DOHH2 (cell line): ENCODE measurements at regions not wholly inside any gene's neighbourhood (a gene's known extent, or its start where the extent isn't known, plus 50 kb on each side); places are given as distances from the start of the nearest gene placed in this dataset.

Experiments
- H3F3A ChIP-seq: fragments of 200-600 bp; sonication (generic), shearing (Covaris generic); 2 replicates; pipeline ENCODE4 v1.6.0; 2016; ENCODE audit warnings: antibody characterized with exemption, mild to moderate bottlenecking; ENCODE audit not compliant: control insufficient read depth, insufficient read depth
- H3K27ac ChIP-seq: fragments of 200-600 bp; sonication (generic); 2 replicates; pipeline ENCODE4 v1.5.1; 2014; ENCODE audit warnings: low read depth, mild to moderate bottlenecking, low read length, moderate library complexity
- H3K27me3 ChIP-seq: fragments of 200-600 bp; sonication (generic); 2 replicates; pipeline ENCODE4 v1.6.1; 2014; ENCODE audit warnings: mild to moderate bottlenecking, low read length, mixed read lengths; ENCODE audit not compliant: control insufficient read depth
- H3K36me3 ChIP-seq: fragments of 200-600 bp; sonication (generic); 2 replicates; pipeline ENCODE4 v1.6.1; 2014; ENCODE audit warnings: mild to moderate bottlenecking, low read length, moderate library complexity, mixed read lengths; ENCODE audit not compliant: control insufficient read depth
- H3K4me1 ChIP-seq: fragments of 200-600 bp; sonication (generic); 2 replicates; pipeline ENCODE4 v1.6.1; 2014; ENCODE audit warnings: mild to moderate bottlenecking, low read length, mixed read lengths; ENCODE audit not compliant: control insufficient read depth
- H3K4me2 ChIP-seq: fragments of 200-600 bp; sonication (generic); 2 replicates; pipeline ENCODE4 v1.6.0; 2014; ENCODE audit warnings: mild to moderate bottlenecking, low read length, moderate library complexity
- H3K4me3 ChIP-seq: fragments of 200-600 bp; sonication (generic); 2 replicates; pipeline ENCODE4 v1.5.1; 2014; ENCODE audit warnings: mild to moderate bottlenecking, low read length, mixed read lengths
- H3K79me2 ChIP-seq: fragments of 200-600 bp; sonication (generic); 2 replicates; pipeline ENCODE4 v1.6.1; 2014; ENCODE audit warnings: mild to moderate bottlenecking, low read length, mixed read lengths; ENCODE audit not compliant: control insufficient read depth
- H3K9me2 ChIP-seq: fragments of 200-600 bp; sonication (generic); replicated peaks from 2 replicates; pipeline ENCODE4 v1.6.1; 2014; ENCODE audit warnings: mild to moderate bottlenecking, low read length, mixed read lengths; ENCODE audit not compliant: control insufficient read depth
- H3K9me3 ChIP-seq: fragments of 200-600 bp; sonication (generic); 2 replicates; pipeline ENCODE4 v1.6.1; 2014; ENCODE audit warnings: antibody characterized with exemption, low read length, mixed read lengths; ENCODE audit not compliant: control insufficient read depth, insufficient read depth
- H4K20me1 ChIP-seq: fragments of 200-600 bp; sonication (generic); 2 replicates; pipeline ENCODE4 v1.6.0; 2014; ENCODE audit warnings: low read depth, mild to moderate bottlenecking, antibody characterized with exemption, low read length, moderate library complexity; ENCODE audit not compliant: control insufficient read depth, insufficient read depth
- EZH2phosphoT487 ChIP-seq: fragments of 200-600 bp; sonication (generic); IDR thresholded peaks from 2 replicates; pipeline ENCODE4 v1.6.1; 2017; ENCODE audit warnings: borderline replicate concordance, mild to moderate bottlenecking, antibody characterized with exemption, low read length, moderate library complexity, mixed read lengths
- TF ChIP-seq, protein P1 (sequence below): fragments of 200-600 bp; sonication (generic); IDR thresholded peaks from one replicate; pipeline ENCODE4 v1.5.1; 2014; ENCODE audit warnings: antibody characterized with exemption, mild to moderate bottlenecking, low read depth, low read length; ENCODE audit not compliant: poor library complexity, severe bottlenecking

DNA sequence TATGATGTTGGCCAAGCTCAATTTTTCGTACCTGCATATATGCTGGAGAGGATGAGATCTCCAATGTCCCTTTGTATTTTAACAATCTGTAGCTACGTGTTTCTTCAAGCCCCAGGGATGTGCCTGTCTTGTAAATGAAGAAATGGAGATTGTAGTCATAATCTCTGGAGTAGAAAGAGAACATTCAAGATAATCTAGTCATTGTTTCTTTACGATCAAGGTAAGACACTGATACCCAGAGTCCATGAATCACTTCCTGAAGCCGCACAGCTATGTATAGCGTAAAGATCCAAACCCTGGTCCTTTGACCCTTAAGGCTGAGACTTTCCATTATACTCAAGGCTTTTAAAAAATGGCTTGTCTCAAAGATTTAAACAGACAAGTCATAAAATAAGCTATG is 205.5 kb downstream of the HS3ST3B1 start:
- H3K9me3 ChIP-seq = no peaks in the 10 kb centered on the region
- no peaks in the 10 kb centered on the region for H4K20me1 ChIP-seq
- no peaks in the 10 kb centered on the region for H3K4me1 ChIP-seq
- H3K9me2 ChIP-seq = no peaks in the 10 kb centered on the region
- no peak for TF ChIP-seq EZH2phosphoT487
- TF ChIP-seq, protein P1, sequence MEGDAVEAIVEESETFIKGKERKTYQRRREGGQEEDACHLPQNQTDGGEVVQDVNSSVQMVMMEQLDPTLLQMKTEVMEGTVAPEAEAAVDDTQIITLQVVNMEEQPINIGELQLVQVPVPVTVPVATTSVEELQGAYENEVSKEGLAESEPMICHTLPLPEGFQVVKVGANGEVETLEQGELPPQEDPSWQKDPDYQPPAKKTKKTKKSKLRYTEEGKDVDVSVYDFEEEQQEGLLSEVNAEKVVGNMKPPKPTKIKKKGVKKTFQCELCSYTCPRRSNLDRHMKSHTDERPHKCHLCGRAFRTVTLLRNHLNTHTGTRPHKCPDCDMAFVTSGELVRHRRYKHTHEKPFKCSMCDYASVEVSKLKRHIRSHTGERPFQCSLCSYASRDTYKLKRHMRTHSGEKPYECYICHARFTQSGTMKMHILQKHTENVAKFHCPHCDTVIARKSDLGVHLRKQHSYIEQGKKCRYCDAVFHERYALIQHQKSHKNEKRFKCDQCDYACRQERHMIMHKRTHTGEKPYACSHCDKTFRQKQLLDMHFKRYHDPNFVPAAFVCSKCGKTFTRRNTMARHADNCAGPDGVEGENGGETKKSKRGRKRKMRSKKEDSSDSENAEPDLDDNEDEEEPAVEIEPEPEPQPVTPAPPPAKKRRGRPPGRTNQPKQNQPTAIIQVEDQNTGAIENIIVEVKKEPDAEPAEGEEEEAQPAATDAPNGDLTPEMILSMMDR = no peak
- no peaks in the 10 kb centered on the region for H3K36me3 ChIP-seq
- H3K79me2 ChIP-seq = no peaks in the 10 kb centered on the region
- H3K4me3 ChIP-seq = no peak overlapping the region
- no peaks in the 10 kb centered on the region for H3K27me3 ChIP-seq
- no peak overlapping the region for H3K27ac ChIP-seq
- H3K4me2 ChIP-seq = no peak overlapping the region
- no peaks in the 10 kb centered on the region for H3F3A ChIP-seq

DNA sequence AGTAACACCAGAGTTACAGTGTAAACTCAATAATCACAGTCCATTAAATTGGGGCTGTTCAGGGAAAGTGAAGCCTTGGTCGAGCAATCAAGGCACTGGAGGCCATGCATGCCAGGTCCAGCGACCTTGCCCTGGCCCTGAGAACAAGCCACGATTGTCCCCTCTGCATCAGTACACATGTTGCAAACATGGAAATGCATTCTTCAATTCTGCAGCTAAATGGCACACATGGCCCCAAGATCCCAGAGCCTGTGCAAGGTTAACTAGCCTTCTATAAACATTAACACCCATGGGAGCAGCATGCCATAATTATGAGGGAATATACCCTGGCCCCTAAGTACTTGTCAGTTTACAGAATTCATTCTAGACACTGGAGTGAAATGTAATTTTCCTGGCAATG is 204.7 kb downstream of the HS3ST3B1 start:
- Histone ChIP-seq H3K9me2 (no peaks in the 10 kb centered on the region), H3K4me2 (no peak overlapping the region), H3K79me2 (no peaks in the 10 kb centered on the region), H3K4me3 (no peak overlapping the region), H3K9me3 (no peaks in the 10 kb centered on the region), H3K27me3 (no peaks in the 10 kb centered on the region), H3K27ac (no peak overlapping the region), H3F3A (no peaks in the 10 kb centered on the region), H3K36me3 (no peaks in the 10 kb centered on the region), H3K4me1 (no peaks in the 10 kb centered on the region), H4K20me1 (no peaks in the 10 kb centered on the region)
- TF ChIP-seq, protein P1 = no peak
- no peak for TF ChIP-seq EZH2phosphoT487

DNA sequence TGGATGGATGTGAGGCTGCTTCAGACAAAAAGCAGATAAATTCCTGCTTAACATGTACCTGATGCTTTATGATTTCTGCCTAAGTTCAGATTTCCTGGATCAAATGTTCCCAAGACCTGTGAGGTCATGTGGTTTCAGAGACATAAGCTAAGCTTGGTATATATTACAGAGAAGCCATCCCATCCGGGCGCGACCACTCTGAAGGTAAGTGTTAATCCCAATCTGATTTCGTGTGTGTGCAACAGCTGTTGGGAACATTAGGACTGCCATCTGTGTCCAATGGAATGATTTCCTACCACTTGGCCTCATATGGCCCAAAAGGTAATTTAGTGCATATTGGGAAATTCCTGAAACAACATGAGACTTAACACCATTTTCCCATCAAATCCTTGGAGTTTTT is 199.1 kb downstream of the HS3ST3B1 start:
- TF ChIP-seq, protein P1 = no peak
- TF ChIP-seq EZH2phosphoT487 = no peak
- no peaks in the 10 kb centered on the region for H3K79me2 ChIP-seq
- no peaks in the 10 kb centered on the region for H3F3A ChIP-seq
- H3K4me1 ChIP-seq = no peaks in the 10 kb centered on the region
- no peaks in the 10 kb centered on the region for H3K9me3 ChIP-seq
- no peak overlapping the region for H3K4me2 ChIP-seq
- H3K36me3 ChIP-seq = no peaks in the 10 kb centered on the region
- H3K27me3 ChIP-seq = no peaks in the 10 kb centered on the region
- no peaks in the 10 kb centered on the region for H3K9me2 ChIP-seq
- no peaks in the 10 kb centered on the region for H4K20me1 ChIP-seq
- no peak overlapping the region for H3K27ac ChIP-seq
- H3K4me3 ChIP-seq = no peak overlapping the region

DNA sequence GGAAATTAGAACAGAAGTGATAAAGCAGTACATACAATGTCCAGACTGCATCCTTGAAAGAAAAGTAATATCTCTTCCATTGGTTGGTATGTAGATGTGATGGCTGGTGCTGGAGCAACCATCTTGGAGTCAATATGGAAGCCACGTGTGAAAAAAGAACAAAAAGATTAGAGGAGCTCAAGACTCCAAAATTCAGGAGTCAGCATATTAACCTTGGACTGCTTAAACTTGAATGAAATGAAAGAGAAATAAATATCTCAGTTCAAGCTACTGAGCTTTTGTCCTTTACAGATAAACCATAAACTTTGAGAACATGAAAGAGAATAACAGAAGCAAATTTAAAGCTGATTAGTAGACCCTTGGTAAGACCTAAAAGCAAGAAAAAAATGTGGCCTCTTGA is 197.9 kb downstream of the HS3ST3B1 start:
- Histone ChIP-seq H3K9me3 (no peaks in the 10 kb centered on the region), H3K9me2 (no peaks in the 10 kb centered on the region), H3F3A (no peaks in the 10 kb centered on the region), H3K27ac (no peak overlapping the region), H3K36me3 (no peaks in the 10 kb centered on the region), H3K27me3 (no peaks in the 10 kb centered on the region), H4K20me1 (no peaks in the 10 kb centered on the region), H3K79me2 (no peaks in the 10 kb centered on the region), H3K4me2 (no peak overlapping the region), H3K4me1 (no peaks in the 10 kb centered on the region), H3K4me3 (no peak overlapping the region)
- TF ChIP-seq EZH2phosphoT487 = no peak
- TF ChIP-seq, protein P1 = no peak
